HCT116 (cell line): ENCODE measurements at regions not wholly inside any gene's neighbourhood (a gene's known extent, or its start where the extent isn't known, plus 50 kb on each side); places are given as distances from the start of the nearest gene placed in this dataset.

Source experiments
- ATAC-seq: fragments of 200-7000 bp; cut with Tn5 transposase; 2 replicates; pipeline ENCODE4 v1.9.1; 2020; ENCODE audit warnings: mild to moderate bottlenecking, moderate library complexity
- BruUV-seq: library from RNA; stranded (reverse); fragments of 400-500 nt; replicated peaks from 2 replicates; lab custom pipeline; 2021; lab: Mats Ljungman, UMichigan
- CTCF ChIA-PET: fragments of 300-600 bp; sonication (Branson Sonifier 250); formaldehyde crosslinking; loops from one replicate; lab custom pipeline; 2021; ENCODE audit warnings: antibody characterized with exemption; lab: Charles Lee
- POLR2A ChIA-PET: fragments of 300-600, 350-600 bp; sonication (Branson Sonifier 250); formaldehyde crosslinking; loops from one replicate; lab custom pipeline; 2021; ENCODE audit warnings: antibody characterized with exemption; lab: Charles Lee
- RAD21 ChIA-PET, 2 experiments: fragments of 300-600 bp; sonication (Branson Sonifier 250); formaldehyde crosslinking; loops; one replicate each; lab custom pipeline; 2023; ENCODE audit warnings: low total read pairs in 2 of 2; ENCODE audit not compliant: uncharacterized antibody in 2 of 2, unreplicated experiment in 2 of 2, low non-redundant PET in 1 of 2; lab: Charles Lee
- DNase-seq: peaks from one replicate; pipeline ENCODE4 v3.0.0-alpha.2; 2010; ENCODE audit warnings: low read depth, low spot score
- H2AFZ ChIP-seq: fragments of 200-600 bp; shearing (Covaris generic), sonication (generic); 2 replicates; pipeline ENCODE4 v1.6.1; 2017; ENCODE audit warnings: low read depth, mixed run types, mixed read lengths, antibody characterized with exemption, low read length; ENCODE audit not compliant: poor library complexity, severe bottlenecking
- H3K27ac ChIP-seq: 2 replicates; pipeline ENCODE4 v1.5.1; 2012; ENCODE audit warnings: low read depth, low read length
- H3K27me3 ChIP-seq: fragments of 200-600 bp; sonication (generic); 2 replicates; pipeline ENCODE4 v1.6.1; 2016; ENCODE audit warnings: mixed run types, low read length, mixed read lengths; ENCODE audit not compliant: insufficient read depth
- H3K36me3 ChIP-seq, 2 experiments: fragments of 200-500 bp in 1 of 2; fragments of 200-600 bp in 1 of 2; sonication (Bioruptor generic) in 1 of 2; sonication (generic) in 1 of 2; 2 replicates each; pipeline versions ENCODE4 v1.5.1 to v1.6.1; 2014 to 2016; ENCODE audit warnings: low read length in 2 of 2, inconsistent platforms in 1 of 2, mixed read lengths in 1 of 2, mixed run types in 1 of 2; ENCODE audit not compliant: insufficient read depth in 2 of 2, control insufficient read depth in 1 of 2
- H3K4me1 ChIP-seq, 2 experiments: fragments of 200-600 bp in 1 of 2; sonication (generic) in 1 of 2; 2 replicates each; pipeline versions ENCODE4 v1.5.1 to v1.6.1; 2012 to 2017; ENCODE audit warnings: low read length in 2 of 2, inconsistent platforms in 1 of 2, mild to moderate bottlenecking in 1 of 2, mixed read lengths in 1 of 2, mixed run types in 1 of 2, moderate library complexity in 1 of 2; ENCODE audit not compliant: insufficient read depth in 2 of 2, control insufficient read depth in 1 of 2
- H3K4me2 ChIP-seq: fragments of 200-600 bp; sonication (generic); 2 replicates; pipeline ENCODE4 v1.6.1; 2017; ENCODE audit warnings: mixed run types, low read length, mixed read lengths
- H3K4me3 ChIP-seq, 2 experiments: fragments of 200-600 bp in 1 of 2; sonication (generic) in 1 of 2; replicated peaks in 1 of 2; 2 replicates each; pipeline ENCODE4 v1.5.1; 2011 to 2016; ENCODE audit warnings: low read length in 2 of 2, control low read depth in 1 of 2, low read depth in 1 of 2, mild to moderate bottlenecking in 1 of 2, mixed read lengths in 1 of 2, mixed run types in 1 of 2
- H3K79me2 ChIP-seq: fragments of 200-600 bp; sonication (generic); 2 replicates; pipeline ENCODE4 v1.6.1; 2017; ENCODE audit warnings: mild to moderate bottlenecking, mixed run types, low read length, moderate library complexity, mixed read lengths; ENCODE audit not compliant: insufficient read depth
- H3K9ac ChIP-seq: fragments of 200-600 bp; sonication (generic); 2 replicates; pipeline ENCODE4 v1.6.1; 2016; ENCODE audit warnings: low read length, mixed read lengths
- H3K9me2 ChIP-seq: fragments of 200-600 bp; sonication (generic), shearing (Covaris generic); 2 replicates; pipeline ENCODE4 v1.6.1; 2017; ENCODE audit warnings: mixed run types, mild to moderate bottlenecking, moderate library complexity; ENCODE audit not compliant: insufficient read depth
- H3K9me3 ChIP-seq, 2 experiments: fragments of 200-500 bp in 1 of 2; fragments of 200-600 bp in 1 of 2; sonication (Bioruptor generic) in 1 of 2; sonication (generic) in 1 of 2; 2 replicates each; pipeline ENCODE4 v1.6.1; 2014 to 2017; ENCODE audit warnings: low read length in 2 of 2, mixed read lengths in 2 of 2, inconsistent platforms in 1 of 2, low read depth in 1 of 2, mild to moderate bottlenecking in 1 of 2, mixed run types in 1 of 2, moderate library complexity in 1 of 2; ENCODE audit not compliant: control insufficient read depth in 1 of 2, insufficient read depth in 1 of 2
- H4K20me1 ChIP-seq: fragments of 200-600 bp; sonication (generic), shearing (Covaris generic); 2 replicates; pipeline ENCODE4 v1.6.1; 2017; ENCODE audit warnings: mixed run types, mild to moderate bottlenecking, moderate library complexity; ENCODE audit not compliant: insufficient read depth
- CEBPB ChIP-seq: IDR thresholded peaks from 2 replicates; pipeline ENCODE4 v1.6.1; 2012; ENCODE audit warnings: low read depth
- CTCF ChIP-seq, 3 experiments: fragments of 200-600 bp in 1 of 3; sonication (generic) in 1 of 3; IDR thresholded peaks in 2 of 3; conservative IDR thresholded peaks in 1 of 3; 2 replicates each; pipeline ENCODE4 v1.5.1; 2012 to 2017; ENCODE audit warnings: low read depth in 2 of 3, low read length in 2 of 3, antibody characterized with exemption in 1 of 3, borderline replicate concordance in 1 of 3, control low read depth in 1 of 3, mild to moderate bottlenecking in 1 of 3, mixed read lengths in 1 of 3, mixed run types in 1 of 3, moderate library complexity in 1 of 3; ENCODE audit not compliant: insufficient read depth in 1 of 3
- ELF1 ChIP-seq: IDR thresholded peaks from 2 replicates; pipeline ENCODE4 v1.6.1; 2012; ENCODE audit warnings: low read depth, borderline replicate concordance
- EZH2phosphoT487 ChIP-seq: fragments of 200-600 bp; IDR thresholded peaks from 2 replicates; pipeline ENCODE4 v1.6.1; 2018; ENCODE audit warnings: antibody characterized with exemption, borderline replicate concordance
- FOSL1 ChIP-seq: IDR thresholded peaks from 2 replicates; pipeline ENCODE4 v1.6.1; 2012; ENCODE audit warnings: low read depth
- POLR2A ChIP-seq: IDR thresholded peaks from 2 replicates; pipeline ENCODE4 v1.7.0; 2011; ENCODE audit warnings: borderline replicate concordance; ENCODE audit not compliant: insufficient read depth, insufficient read length; ENCODE audit errors: extremely low read depth
- POLR2AphosphoS5 ChIP-seq: IDR thresholded peaks from 2 replicates; pipeline ENCODE4 v1.6.1; 2011; ENCODE audit warnings: mild to moderate bottlenecking, low read depth, low read length, moderate library complexity
- RAD21 ChIP-seq: IDR thresholded peaks from 2 replicates; pipeline ENCODE4 v1.6.1; 2012; ENCODE audit warnings: low read depth, mild to moderate bottlenecking
- SIN3A ChIP-seq: IDR thresholded peaks from 2 replicates; pipeline ENCODE4 v1.6.1; 2012; ENCODE audit warnings: low read depth
- SP1 ChIP-seq: IDR thresholded peaks from 2 replicates; pipeline ENCODE4 v1.6.1; 2012; ENCODE audit warnings: low read depth
- SRF ChIP-seq: IDR thresholded peaks from 2 replicates; pipeline ENCODE4 v1.6.1; 2012; ENCODE audit warnings: low read depth
- TCF7L2 ChIP-seq: IDR thresholded peaks from 2 replicates; pipeline ENCODE4 v1.7.0; 2011; ENCODE audit warnings: borderline replicate concordance, inconsistent platforms; ENCODE audit not compliant: insufficient read depth, insufficient read length; ENCODE audit errors: extremely low read depth
- YY1 ChIP-seq: IDR thresholded peaks from 2 replicates; pipeline ENCODE4 v1.6.1; 2011; ENCODE audit warnings: low read length, low read depth, moderate library complexity, mild to moderate bottlenecking; ENCODE audit not compliant: insufficient replicate concordance; ENCODE audit errors: extremely low read depth
- ZFX ChIP-seq: fragments of 450-650 bp; IDR thresholded peaks from 2 replicates; pipeline ENCODE4 v1.6.1; 2017
- ZNF274 ChIP-seq: fragments of 200-500 bp; sonication (Bioruptor generic); IDR thresholded peaks from 2 replicates; pipeline ENCODE4 v1.6.1; 2014; ENCODE audit warnings: mild to moderate bottlenecking, low read depth, low read length, inconsistent platforms
- intact Hi-C: fragments of 100-400 bp; cut with micrococcal nuclease; formaldehyde crosslinking; loops from 2 replicates; pipeline ENCODE4 v1.10.0; 2022
- TF ChIP-seq, protein P1 (sequence below): IDR thresholded peaks from 2 replicates; pipeline ENCODE4 v1.6.1; 2012
- TF ChIP-seq, protein P2 (sequence below): IDR thresholded peaks from 2 replicates; pipeline ENCODE4 v1.6.1; 2012

DNA sequence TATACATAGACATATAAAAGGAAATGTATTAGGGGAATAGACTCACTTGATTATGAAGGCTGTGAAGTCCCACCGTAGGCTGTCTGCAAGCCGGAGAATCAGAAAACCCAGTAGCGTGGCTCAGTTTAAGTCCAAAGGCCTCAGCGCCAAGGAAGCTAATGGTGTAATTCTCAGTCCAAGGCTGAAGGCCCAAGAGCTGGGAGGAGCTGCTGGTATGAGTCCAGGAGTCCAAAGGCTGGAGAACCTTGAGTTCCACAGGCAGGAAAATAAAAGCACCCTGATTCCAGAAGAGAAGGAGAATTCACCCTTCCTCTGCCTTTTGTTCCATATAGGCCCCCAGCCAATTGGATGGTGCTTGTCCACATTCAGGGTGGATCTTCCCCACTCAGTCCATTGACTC lies 166.2 kb upstream of the TAC1 start (continued):
- TF ChIP-seq SP1 = no peak
- TF ChIP-seq, protein P1, sequence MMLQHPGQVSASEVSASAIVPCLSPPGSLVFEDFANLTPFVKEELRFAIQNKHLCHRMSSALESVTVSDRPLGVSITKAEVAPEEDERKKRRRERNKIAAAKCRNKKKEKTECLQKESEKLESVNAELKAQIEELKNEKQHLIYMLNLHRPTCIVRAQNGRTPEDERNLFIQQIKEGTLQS = no peak
- TF ChIP-seq FOSL1 = no peak
- TF ChIP-seq, all 23 proteins: peak for 0

GRCh38 chr7:97573065-97573464 lies 158.8 kb upstream of the TAC1 start:
- DNase-seq = no peak
- no peak for ATAC-seq
- no peaks in the 10 kb centered on the region; the same call in 1 of the 2 replicates for H3K27me3 ChIP-seq
- no peaks in the 10 kb centered on the region for H3K79me2 ChIP-seq
- H3K9ac ChIP-seq = no peak overlapping the region
- H3K4me2 ChIP-seq = no peak overlapping the region
- H3K4me3 ChIP-seq = no peak overlapping the region
- RAD21 ChIA-PET = no interaction called here
- H3K4me1 ChIP-seq = no peaks in the 10 kb centered on the region
- no peak overlapping the region for H3K27ac ChIP-seq
- CTCF ChIA-PET = no interaction called here
- no peaks in the 10 kb centered on the region for H3K36me3 ChIP-seq
- H2AFZ ChIP-seq = no peak overlapping the region
- H3K9me2 ChIP-seq = no peaks in the 10 kb centered on the region
- H4K20me1 ChIP-seq = no peaks in the 10 kb centered on the region
- TF ChIP-seq POLR2A = no peak
- TF ChIP-seq TCF7L2 = no peak
- TF ChIP-seq, protein P2, sequence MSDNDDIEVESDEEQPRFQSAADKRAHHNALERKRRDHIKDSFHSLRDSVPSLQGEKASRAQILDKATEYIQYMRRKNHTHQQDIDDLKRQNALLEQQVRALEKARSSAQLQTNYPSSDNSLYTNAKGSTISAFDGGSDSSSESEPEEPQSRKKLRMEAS = no peak
- no peak for TF ChIP-seq FOSL1
- no peaks in the 10 kb centered on the region for H3K9me3 ChIP-seq
- intact Hi-C loops = no loop called here
- BruUV-seq = no TSS peak
- POLR2A ChIA-PET = no interaction called here

- no peak overlapping the region for H2AFZ ChIP-seq
- RAD21 ChIA-PET = no interaction called here
- H3K9me2 ChIP-seq = no peaks in the 10 kb centered on the region
- ATAC-seq = no peak
- CTCF ChIA-PET = no interaction called here
- no peaks in the 10 kb centered on the region for H3K79me2 ChIP-seq
- no peak overlapping the region for H3K9ac ChIP-seq
- BruUV-seq = no TSS peak
- no peaks in the 10 kb centered on the region; the same call in 1 of the 2 replicates for H3K27me3 ChIP-seq
- no peaks in the 10 kb centered on the region for H4K20me1 ChIP-seq
- POLR2A ChIA-PET = no interaction called here
- no peak overlapping the region for H3K4me3 ChIP-seq
- H3K4me1 ChIP-seq = no peaks in the 10 kb centered on the region
- H3K27ac ChIP-seq = no peak overlapping the region
- intact Hi-C loops = no loop called here
- no peak for DNase-seq
- no peak overlapping the region for H3K4me2 ChIP-seq
- no peaks in the 10 kb centered on the region for H3K9me3 ChIP-seq
- H3K36me3 ChIP-seq = no peaks in the 10 kb centered on the region
- TF ChIP-seq YY1 = no peak
- no peak for TF ChIP-seq ELF1
- no peak for TF ChIP-seq ZNF274
- no peak for TF ChIP-seq POLR2AphosphoS5
- TF ChIP-seq SIN3A = no peak
- TF ChIP-seq RAD21 = no peak
- TF ChIP-seq EZH2phosphoT487 = no peak
- TF ChIP-seq ZFX = no peak
- no peak for TF ChIP-seq POLR2A
- no peak for TF ChIP-seq CEBPB
- TF ChIP-seq SRF = no peak
- TF ChIP-seq CTCF (IDR thresholded peaks at IDR 0.05 in 2 of 3, conservative IDR thresholded peaks at IDR 0.05 in 1 of 3; ENCODE audit: borderline replicate concordance in 1 of 3, insufficient read depth in 1 of 3, low read depth in 2 of 3, low read length in 2 of 3) = no peak
Measured at GRCh38 chr7:97576043-97576442, 155.8 kb upstream of the TAC1 start.
